ENCODE measurements at regions not wholly inside any gene's neighbourhood (a gene's known extent, or its start where the extent isn't known, plus 50 kb on each side); places are given as distances from the start of the nearest gene placed in this dataset.

- ChIA-PET CTCF (no interaction called here), POLR2A (no interaction called here)
- no peaks in the 10 kb centered on the region for H3K27me3 ChIP-seq (ENCODE audit: control insufficient read depth in 1 of 2, insufficient read depth in 2 of 2, low read length in 2 of 2)
- Mint-ChIP-seq H3K27me3 (peaks cover 5% of the 10 kb centered on the region), H3K27ac (no peak overlapping the region), H3K36me3 (ENCODE audit: low read depth) (no peaks in the 10 kb centered on the region), H3K9me3 (peaks cover 4% of the 10 kb centered on the region), H3K4me1 (ENCODE audit: low read depth) (no peaks in the 10 kb centered on the region), H3K4me3 (no peak overlapping the region)
- ATAC-seq (ENCODE audit: poor library complexity) (no peak), DNase-seq (no peak)
- no peak for TF ChIP-seq CTCF (IDR thresholded peaks at IDR 0.05)
- H3K4me3 ChIP-seq (ENCODE audit: low read length), result no peak overlapping the region
- no peaks in the 10 kb centered on the region for H3K36me3 ChIP-seq (ENCODE audit: insufficient read depth, low read length)
- no peak overlapping the region for H3K27ac ChIP-seq (ENCODE audit: low read depth in 1 of 2, low read length in 2 of 2)
- H3K9me3 ChIP-seq (ENCODE audit: control insufficient read depth in 1 of 2, insufficient read depth in 1 of 2, low read length in 2 of 2), result peaks cover 0 to 3% of the 10 kb centered on the region in 2 experiments
- intact Hi-C loops (cut with DNase I, micrococcal nuclease), result no loop called here
- H3K4me1 ChIP-seq (ENCODE audit: insufficient read depth, low read length), result no peaks in the 10 kb centered on the region
Measured at GRCh38 chr13:34363266-34363665, 545.3 kb downstream of the RFC3 start.

DNA sequence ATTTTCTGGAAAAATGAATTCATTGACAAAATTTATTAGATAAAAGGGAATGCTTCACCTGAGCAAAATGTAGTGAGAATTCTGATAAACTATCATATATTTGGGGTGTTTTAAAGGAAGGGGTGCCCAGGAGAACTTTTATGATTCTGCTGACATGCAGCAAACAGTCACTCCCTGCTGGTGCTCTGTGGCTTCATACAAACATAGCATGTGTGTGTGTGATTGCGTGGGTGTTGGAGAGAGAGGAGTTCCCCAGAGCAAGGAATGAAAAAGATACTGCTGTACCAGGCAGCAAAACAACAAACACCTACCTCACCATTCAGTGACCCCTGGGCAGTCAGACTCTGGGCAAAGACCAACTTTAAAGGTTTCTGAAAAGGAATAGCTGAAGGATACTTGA, 546.7 kb downstream of the RFC3 start:
- peaks cover 0 to 3% of the 10 kb centered on the region in 2 experiments for H3K9me3 ChIP-seq (ENCODE audit: control insufficient read depth in 1 of 2, insufficient read depth in 1 of 2, low read length in 2 of 2)
- POLR2A ChIA-PET, result no interaction called here
- no peak overlapping the region for H3K27ac ChIP-seq (ENCODE audit: low read depth in 1 of 2, low read length in 2 of 2)
- Mint-ChIP-seq H3K4me1 (ENCODE audit: low read depth) (no peaks in the 10 kb centered on the region), H3K27ac (no peak overlapping the region), H3K36me3 (ENCODE audit: low read depth) (no peaks in the 10 kb centered on the region), H3K9me3 (peaks cover 5% of the 10 kb centered on the region), H3K27me3 (peaks cover 5% of the 10 kb centered on the region), H3K4me3 (no peak overlapping the region)
- no peak for TF ChIP-seq CTCF (IDR thresholded peaks at IDR 0.05)
- no peaks in the 10 kb centered on the region for H3K27me3 ChIP-seq (ENCODE audit: control insufficient read depth in 1 of 2, insufficient read depth in 2 of 2, low read length in 2 of 2)
- H3K36me3 ChIP-seq (ENCODE audit: insufficient read depth, low read length), result no peaks in the 10 kb centered on the region
- CTCF ChIA-PET, result no interaction called here
- ATAC-seq (ENCODE audit: poor library complexity) (no peak), DNase-seq (no peak)
- no peak overlapping the region for H3K4me3 ChIP-seq (ENCODE audit: low read length)
- intact Hi-C loops (cut with DNase I, micrococcal nuclease), result no loop called here
- no peaks in the 10 kb centered on the region for H3K4me1 ChIP-seq (ENCODE audit: insufficient read depth, low read length)

DNA sequence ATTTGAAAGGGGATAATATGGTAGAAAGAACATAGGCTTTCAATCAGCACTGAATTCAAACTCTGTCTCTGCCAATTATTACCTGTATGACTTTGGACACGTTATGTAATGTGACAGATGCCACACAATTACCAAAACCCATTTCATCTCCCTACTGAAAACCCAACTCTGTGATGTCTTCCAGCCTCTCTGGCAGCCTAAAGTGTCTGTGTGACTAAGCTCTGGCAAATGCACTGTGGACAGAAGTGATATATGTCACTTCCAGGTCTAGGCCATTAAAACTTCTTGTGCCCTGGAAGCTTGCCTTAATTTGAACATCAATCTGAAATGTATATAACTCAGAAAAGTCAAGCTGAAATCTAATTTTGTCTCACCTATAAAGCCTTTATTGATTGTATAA, 552.0 kb downstream of the RFC3 start:
- Histone ChIP-seq H3K27ac (ENCODE audit: low read depth in 1 of 2, low read length in 2 of 2) (no peak overlapping the region), H3K27me3 (ENCODE audit: control insufficient read depth in 1 of 2, insufficient read depth in 2 of 2, low read length in 2 of 2) (no peaks in the 10 kb centered on the region), H3K9me3 (ENCODE audit: control insufficient read depth in 1 of 2, insufficient read depth in 1 of 2, low read length in 2 of 2) (peaks cover 0 to 3% of the 10 kb centered on the region in 2 experiments), H3K4me3 (ENCODE audit: low read length) (no peak overlapping the region), H3K4me1 (ENCODE audit: insufficient read depth, low read length) (no peaks in the 10 kb centered on the region), H3K36me3 (ENCODE audit: insufficient read depth, low read length) (no peaks in the 10 kb centered on the region)
- intact Hi-C loops (cut with DNase I, micrococcal nuclease), result no loop called here
- peaks cover 5% of the 10 kb centered on the region for H3K9me3 Mint-ChIP-seq
- no peak for TF ChIP-seq CTCF (IDR thresholded peaks at IDR 0.05)
- ATAC-seq (ENCODE audit: poor library complexity) (no peak), DNase-seq (no peak)
- H3K36me3 Mint-ChIP-seq (ENCODE audit: low read depth), result no peaks in the 10 kb centered on the region
- H3K4me1 Mint-ChIP-seq (ENCODE audit: low read depth), result no peaks in the 10 kb centered on the region
- no peak overlapping the region for H3K27ac Mint-ChIP-seq
- H3K4me3 Mint-ChIP-seq, result no peak overlapping the region
- no peaks in the 10 kb centered on the region for H3K27me3 Mint-ChIP-seq
- ChIA-PET POLR2A (no interaction called here), CTCF (no interaction called here)
